GM18873 (cell line): ENCODE measurements at regions not wholly inside any gene's neighbourhood (a gene's known extent, or its start where the extent isn't known, plus 50 kb on each side); places are given as distances from the start of the nearest gene placed in this dataset.
A peak's percentile ranks its signal among the peaks of the same experiment; 100 is the strongest.

Source experiments
- ATAC-seq: cut with Tn5 transposase; IDR thresholded peaks from one replicate; pipeline ENCODE4 v1.9.1; 2021; ENCODE audit warnings: mild to moderate bottlenecking, moderate library complexity, moderate number of reproducible peaks; ENCODE audit not compliant: unreplicated experiment, low FRiP score

DNA sequence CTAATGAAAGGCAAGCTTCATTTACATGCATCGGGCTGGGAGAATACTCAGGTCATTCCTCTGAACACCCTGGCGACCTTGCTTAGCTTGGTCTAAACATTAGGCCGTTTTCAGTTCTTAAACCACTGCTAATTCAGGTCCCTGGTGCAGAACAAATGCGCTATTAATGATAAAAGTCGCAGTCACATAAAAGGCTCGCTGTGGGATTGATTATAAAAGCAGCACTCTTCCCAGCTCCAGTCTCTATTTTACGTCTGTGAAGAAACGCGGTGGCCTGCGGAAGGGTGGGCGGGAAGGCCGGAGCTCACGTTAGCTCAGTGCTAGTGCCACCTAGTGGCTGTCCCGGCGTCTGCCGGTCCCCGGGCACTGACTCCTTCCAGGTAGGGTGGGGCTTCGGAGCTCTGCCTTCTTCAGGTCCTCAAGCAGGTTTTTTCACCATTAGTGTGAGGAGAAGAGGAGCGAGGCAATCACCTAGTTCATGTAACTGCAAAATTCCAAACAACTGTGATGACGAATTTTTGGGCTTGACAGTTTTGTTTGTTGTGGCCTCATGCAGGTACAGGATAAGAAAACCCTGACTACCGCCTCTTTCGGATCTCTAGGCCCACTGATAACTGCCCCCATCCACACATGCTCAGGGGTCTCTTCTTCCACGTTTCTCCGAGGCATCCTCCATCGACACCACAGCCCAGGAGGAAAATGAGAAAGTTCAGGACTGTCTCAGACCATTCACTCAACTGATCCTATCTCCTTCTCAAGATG lies 66.5 kb upstream of the CLMP start:
- ATAC-seq, result no peak

- no peak for ATAC-seq
Observed at GRCh38 chr11:123260511-123261211, 65.6 kb upstream of the CLMP start.

GRCh38 chr11:123258877-123259276 lies 63.8 kb upstream of the CLMP start:
- ATAC-seq, result no peak

GRCh38 chr11:123257370-123257769 lies 62.3 kb upstream of the CLMP start:
- ATAC-seq, result no peak

DNA sequence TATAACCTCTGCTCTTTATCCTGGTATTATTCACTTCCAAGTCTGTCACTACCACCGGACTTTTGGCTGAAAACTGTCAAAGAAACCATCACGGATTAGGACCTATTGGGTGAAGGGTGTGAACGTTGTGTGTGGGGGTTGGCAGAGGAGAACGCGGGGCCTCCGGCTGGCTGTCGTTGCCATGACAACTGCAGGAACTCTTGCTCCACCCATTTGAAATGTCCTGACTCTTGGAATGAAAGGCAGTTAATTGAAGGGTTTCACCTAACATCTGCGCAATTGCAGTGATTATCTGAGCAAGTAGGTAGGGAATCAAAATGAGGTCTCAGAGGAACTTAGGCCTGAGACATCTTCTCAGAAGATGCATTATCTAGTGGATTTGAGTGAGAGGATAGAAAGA lies 60.9 kb upstream of the CLMP start:
- no peak for ATAC-seq

DNA sequence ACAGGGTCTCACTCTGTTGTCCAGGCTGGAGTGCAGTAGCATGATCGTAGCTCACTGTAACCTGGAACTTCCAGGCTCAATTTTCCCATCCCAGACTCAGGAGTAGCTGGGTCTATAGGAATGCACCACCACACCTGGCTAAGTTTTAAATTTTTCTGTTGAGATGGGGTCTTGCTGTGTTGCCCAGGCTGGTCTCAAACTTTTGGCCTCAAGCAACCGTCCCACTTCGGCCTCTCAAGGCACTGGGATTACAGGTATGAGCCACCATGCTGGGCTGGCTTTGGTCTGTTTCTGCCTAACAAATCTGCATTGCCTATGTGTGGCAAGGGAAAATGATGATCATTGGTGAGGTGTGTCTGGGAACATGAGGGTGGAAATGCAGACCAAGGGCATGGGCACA lies 59.3 kb upstream of the CLMP start:
- ATAC-seq, result no peak

GRCh38 chr11:123253911-123254310 lies 58.9 kb upstream of the CLMP start:
- ATAC-seq, result no peak

- ATAC-seq, result no peak
Observed at GRCh38 chr11:123253223-123253622, 58.2 kb upstream of the CLMP start.

- no peak for ATAC-seq
Observed at GRCh38 chr11:123251657-123252344, 56.8 kb upstream of the CLMP start.

DNA sequence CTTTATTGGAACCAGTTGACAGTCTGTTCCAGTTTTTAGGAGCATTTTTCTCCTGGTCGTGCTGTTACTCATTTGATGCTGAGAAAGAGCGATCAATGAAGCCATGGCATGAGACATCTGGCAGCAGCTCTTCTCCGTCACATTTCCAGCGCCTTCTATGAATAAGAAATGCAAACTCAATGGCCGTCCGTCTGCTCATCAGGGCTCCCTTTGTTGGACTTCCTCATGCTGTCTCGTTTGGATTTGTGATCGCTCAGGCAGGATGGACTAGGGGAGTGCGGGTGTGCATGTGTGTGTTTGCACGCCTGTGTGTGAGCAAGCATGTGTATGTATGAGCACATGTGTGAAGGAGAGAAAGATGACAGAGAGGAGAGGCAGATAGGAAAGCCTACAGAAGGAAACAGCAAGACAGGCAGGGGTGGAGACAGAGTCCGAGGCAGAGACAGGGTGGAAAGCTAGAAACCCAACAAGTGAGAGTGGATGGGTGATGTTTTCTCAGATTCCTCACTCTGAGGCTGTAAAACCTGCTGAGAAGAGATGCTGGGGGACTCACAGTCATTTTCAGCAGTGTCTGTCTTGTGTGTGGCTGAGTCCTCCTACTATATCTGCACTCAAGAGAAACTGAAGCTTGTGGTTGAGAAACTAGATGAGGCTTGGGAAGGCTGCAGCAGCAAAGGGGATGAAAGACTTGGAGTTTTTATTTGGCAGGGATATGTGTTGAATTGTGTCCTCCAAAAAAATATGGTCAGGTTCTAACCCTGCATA lies 56.0 kb upstream of the CLMP start:
- no peak for ATAC-seq

- no peak for ATAC-seq
Observed at GRCh38 chr11:123249354-123249753, 54.3 kb upstream of the CLMP start.

DNA sequence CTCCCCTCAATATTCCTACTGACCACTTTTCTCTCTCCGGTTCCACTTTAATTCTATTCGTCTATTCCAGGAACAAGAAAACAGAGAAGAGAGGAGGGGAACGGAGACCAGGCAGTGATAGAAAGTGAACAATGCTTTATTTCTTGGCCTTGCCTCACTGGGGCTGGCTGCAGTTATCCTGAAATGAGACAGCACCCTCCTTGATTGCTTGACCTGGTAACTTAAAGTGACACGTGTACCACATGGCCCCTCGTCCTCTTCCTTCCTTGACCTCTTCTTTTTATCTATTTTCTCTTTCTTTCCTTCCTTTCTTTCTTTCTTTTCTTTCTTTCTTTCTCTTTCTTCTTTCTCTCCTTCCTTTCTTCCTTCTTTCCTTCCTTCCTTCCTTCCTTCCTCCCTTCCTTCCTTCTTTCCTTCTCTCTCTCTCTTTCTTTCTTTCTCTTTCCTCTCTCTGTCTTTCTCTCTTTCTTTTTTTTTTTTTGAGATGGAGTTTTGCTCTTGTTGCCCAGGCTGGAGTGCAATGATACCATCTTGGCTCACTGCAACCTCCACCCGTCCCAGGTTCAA lies 52.8 kb upstream of the CLMP start:
- no peak for ATAC-seq

- no peak for ATAC-seq
Observed at GRCh38 chr11:123247496-123247799, 52.4 kb upstream of the CLMP start.

- peak; percentile 53 for ATAC-seq
Observed at GRCh38 chr11:123246749-123247495, 51.9 kb upstream of the CLMP start.

- no peak for ATAC-seq
Observed at GRCh38 chr11:123245567-123245966, 50.5 kb upstream of the CLMP start.
